ENCODE measurements at regions not wholly inside any gene's neighbourhood (a gene's known extent, or its start where the extent isn't known, plus 50 kb on each side); places are given as distances from the start of the nearest gene placed in this dataset.

DNA sequence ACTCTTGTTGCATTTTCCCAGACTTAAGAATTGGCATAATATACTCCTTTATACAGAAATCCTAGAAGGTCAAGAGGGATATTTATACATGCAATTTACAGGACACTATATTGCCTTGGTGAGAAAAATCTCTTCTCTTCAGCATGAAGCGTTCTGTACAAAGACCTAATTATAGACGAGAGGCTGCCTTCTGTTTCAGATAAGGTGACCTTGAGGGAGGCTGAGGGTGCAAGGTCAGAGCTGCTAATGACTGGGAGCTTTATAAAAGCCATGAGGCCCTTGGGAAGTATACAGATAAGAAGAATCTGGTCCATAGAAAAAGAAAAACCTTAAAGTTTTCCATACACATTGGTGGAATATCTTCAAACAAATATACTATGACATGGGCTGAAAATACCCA, 156.3 kb upstream of the SOX9 start:
- no peak for DNase-seq (ENCODE audit: low spot score)

DNA sequence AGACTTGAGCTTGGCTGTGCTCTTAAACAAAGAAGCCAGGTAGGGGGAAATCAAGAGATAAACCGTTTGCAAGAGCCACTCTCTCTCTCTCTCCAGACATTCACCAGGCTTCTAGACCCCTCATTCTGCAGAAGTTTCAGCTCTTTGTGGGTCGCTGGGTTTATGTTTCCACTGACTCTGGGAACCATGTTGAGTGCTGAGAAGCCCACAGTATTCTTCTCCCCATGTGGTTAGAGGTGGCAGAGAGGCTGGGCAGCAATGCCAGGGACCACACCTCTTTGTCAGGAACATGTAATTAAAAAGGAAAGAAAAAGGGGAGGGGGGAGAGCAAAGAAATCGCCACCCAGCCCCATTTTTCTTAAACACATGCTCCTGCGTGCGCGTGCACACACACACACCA, 154.8 kb upstream of the SOX9 start:
- DNase-seq (ENCODE audit: low spot score) = no peak

DNA sequence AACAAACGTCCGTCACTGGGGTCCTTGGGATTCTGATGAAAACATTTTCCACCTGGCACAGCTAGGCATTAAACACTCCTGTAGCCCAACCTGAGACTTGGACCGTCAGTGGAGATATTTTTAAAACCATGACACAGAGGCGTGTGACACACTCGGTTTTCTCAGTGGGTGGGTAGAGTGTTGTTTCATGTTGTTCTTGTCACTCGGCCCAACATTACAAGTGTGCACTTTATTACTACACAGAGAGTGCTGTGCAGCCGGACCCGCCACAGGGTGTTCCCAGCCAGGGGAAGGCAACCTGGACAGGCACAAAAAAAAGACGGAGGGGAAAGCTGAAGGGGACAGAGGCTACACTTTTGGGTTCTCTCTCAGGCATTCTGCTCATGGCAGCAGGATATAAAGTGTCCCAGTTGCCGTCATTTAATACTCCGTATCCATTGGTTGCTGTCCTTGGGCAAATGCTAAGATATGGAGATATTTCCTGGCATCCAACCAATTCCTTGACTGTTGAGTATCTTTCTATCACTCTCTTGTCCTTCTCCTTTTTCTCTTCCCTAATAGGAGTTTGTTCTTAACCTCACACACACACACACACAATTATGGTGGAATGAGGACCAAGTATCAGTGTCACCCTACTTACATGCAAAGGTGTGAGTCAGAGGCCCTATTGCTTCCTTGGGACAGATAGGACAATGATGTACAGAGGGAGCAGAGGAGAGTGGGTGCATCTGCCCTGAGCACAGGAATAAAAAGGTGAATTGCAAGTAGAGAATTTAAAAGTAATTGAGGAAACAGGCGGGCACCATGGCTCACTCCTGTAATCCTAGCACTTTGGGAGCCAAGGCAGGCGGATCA, 154.1 kb upstream of the SOX9 start:
- DNase-seq (ENCODE audit: low spot score) = no peak

DNA sequence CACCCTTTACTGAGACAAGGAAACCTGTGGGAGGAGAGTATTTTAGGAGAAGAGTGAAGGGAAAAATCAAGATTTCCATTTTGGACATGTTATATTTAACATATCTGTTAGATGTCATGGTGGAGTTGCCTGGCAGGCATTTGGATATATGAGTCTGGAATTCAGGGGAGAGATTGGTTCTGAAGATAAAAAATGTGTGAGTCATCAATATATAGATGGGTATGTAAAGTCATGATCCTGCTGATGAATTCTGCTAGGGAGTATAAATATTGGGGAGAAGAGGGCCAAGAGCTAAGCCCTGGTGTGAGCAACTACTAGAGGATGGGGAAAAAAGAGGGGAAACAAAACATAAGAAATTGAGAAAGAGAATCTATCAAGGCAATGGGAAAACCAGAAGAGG, 151.3 kb upstream of the SOX9 start:
- DNase-seq (ENCODE audit: low spot score) = no peak

DNA sequence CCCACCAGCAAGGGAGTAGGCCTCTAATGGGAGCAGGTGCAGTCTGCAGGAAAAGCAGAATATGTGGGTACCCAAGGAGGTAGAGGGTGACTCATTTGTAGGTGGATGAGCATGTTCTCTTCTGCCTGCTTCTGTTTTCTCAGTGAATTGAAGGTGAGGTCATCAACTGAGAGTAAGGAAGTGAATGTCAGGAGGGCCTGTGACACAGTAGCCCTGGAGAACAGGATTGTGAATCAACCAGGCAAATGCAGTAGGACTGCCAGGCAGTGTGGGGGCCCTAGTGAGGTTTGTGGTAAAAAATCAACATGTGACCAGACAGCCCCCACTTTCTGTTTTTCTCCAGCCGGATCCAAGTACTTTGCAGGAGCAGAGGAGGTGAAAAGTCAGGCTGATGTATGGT, 150.5 kb upstream of the SOX9 start:
- DNase-seq (ENCODE audit: low spot score) = no peak

DNA sequence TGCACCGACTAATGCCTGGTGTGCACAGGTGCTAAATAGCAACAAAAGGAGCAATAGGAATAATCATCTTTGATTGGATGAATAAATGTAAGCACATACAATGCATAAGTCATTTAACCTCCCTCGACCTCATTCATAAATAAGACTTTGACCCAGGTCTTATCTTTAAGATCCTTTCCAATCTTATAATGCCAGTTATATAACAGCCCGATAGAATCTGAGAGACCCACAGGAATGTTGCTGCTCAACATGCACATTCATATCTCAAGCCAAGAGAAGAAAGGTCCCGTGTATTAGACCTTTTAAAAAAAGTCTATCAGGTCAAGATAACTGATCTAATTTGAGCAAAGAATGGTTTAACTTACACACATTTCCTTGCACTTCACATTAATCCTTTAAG, 146.8 kb upstream of the SOX9 start:
- DNase-seq (ENCODE audit: low spot score) = no peak

DNA sequence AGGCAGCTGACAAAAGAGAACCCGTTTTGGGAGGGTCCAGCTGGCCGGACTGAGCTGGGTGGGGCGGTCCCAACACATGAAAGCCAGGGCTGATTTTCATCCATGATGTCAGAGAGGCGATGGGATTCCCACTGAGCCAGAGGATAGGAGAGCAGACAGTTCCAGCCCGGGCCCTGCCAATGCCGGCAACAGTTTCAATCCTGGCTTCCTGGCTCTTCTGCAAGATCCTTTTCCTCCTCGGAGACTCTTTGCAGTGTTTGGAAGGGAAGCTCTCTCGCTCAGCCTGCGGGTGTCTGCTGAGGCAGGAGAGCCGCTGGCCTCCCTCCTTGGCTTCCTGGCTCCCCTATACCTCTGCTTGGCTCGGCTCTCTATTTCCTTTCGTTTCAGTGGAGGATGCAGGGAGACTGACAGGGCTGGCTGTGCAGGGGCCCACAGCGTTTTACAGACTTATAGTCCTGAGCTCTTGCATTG, 145.5 kb upstream of the SOX9 start:
- peak; percentile 53 for DNase-seq (ENCODE audit: low spot score)

DNA sequence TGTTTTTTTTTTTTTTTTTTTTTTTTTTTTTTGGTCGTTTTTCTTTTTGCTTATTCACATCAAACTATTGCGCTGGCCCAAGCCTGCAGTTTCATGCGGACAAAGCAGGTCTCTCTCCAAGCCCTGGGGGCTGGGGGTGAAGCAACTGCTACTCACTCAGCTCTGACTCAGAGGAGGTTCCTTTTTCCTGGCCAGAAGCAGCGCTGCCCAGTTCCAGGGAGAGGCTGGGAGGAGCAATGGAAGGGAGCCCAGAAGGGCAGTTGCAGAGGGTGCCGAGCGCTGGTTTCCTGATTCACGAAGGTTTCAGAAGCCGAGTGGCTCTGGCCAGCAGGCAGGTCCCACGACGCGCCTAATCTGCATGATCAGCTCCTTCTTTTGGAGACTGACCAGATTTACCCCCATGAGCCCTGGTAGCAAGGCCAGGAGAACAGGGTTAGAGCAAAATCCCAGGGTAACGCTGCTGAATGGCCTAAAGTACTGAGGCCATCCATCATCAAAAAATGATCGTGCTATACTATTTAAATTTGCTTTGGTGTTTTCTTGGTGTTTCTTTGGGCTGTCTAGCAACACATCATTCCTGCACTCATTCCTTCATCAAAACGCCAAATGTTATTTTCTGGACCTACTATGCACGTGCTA, 144.7 kb upstream of the SOX9 start:
- DNase-seq (ENCODE audit: low spot score) = peak; percentile 89

DNA sequence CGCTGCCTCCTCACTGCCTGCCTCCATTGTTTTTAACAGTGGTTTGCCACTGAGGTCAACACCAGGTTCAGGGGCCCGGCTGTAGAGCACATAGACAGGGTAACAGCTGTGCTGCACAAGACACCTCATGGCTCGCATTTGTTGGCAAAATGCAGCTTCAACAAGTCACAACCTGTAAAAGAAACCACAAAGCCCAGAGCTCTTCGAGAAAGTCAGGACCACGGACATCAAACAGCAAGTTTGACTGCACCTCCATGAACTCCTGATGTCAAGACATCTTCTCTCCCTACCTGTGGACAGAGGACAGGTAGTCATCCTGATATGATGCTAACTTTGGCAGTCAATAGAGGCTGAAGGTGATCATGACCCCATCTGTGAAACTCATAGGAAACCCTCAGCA, 142.4 kb upstream of the SOX9 start:
- no peak for DNase-seq (ENCODE audit: low spot score)

DNA sequence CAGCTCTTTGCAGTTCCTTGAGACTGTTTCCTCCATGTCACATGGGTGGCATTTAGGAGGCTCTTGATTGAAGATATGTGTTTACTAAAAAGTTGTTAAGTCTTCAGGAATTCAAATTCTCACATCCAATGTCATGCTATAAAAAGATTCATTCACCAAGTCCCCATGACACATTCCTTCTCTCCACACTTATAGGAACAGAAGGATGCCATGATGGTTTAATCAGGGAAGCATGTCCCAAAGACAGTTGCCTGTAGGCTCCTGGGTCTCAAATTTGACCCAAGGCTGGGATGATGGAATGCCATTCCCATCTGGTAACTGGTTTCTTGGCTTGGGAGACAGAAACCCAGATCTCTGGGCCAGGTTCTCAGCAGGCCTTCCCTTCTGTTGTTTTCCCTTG, 140.6 kb upstream of the SOX9 start:
- no peak for DNase-seq (ENCODE audit: low spot score)

DNA sequence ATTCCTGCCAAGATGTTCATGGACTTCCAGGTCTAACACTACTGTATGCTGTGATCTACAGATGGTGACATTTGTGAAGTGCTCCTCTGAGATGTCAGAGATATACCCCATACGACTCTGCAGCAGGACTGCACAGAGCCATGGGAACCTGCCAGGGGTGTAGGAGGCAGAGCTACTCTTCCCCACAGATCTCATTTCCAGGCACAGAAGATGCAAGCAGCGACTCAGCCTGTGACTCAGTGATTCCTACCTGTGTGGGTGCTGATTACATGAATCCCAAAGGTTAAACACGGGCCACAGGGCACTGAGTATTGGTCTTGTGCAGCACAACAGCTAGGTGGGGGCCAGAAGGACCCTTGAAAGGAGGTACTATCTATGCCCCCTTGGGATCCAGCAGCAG, 137.0 kb upstream of the SOX9 start:
- no peak for DNase-seq (ENCODE audit: low spot score)

DNA sequence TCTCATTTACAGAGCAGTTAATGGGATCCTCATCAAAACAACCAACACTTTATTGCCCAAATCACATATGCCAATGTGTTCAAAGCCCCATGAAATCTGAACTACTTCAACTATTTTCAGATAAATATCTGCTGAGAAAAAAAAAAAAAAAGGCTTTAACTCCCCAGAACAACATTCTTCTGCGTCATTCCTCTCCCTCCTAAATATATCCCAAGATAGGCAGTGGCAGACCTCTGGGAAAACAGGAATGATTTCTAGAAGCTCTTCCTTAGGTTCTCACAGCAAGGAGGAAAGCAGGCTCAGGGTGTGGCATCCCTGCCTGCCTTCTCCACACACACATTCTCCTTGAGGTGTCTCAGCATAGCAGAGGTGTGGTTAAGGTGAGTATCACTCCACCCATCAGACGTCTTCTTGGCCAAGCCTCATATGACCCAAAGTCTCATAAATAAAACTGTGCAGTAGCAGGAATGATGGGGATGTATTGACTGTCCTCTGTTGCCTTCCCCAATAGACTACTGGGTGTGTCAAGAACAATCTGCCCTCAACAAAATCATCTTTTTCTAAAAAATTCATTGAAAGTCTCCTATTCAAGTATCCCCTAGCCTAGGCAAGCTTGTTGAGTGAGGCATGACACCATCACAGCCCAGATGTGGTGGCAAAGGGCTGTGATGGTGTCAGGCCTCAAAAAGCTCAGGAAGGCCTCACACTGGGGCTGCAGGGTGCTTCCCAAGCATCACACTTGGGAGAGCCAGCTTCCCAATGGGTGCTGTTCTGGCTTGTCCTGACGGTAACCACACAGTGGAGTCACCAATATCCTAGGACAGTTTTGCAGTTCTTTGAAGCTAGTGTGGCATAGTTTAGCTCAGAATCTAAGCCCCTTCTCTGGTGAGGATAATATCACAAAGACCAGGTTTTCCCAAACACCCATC, 135.4 kb upstream of the SOX9 start:
- no peak for DNase-seq (ENCODE audit: low spot score)

DNA sequence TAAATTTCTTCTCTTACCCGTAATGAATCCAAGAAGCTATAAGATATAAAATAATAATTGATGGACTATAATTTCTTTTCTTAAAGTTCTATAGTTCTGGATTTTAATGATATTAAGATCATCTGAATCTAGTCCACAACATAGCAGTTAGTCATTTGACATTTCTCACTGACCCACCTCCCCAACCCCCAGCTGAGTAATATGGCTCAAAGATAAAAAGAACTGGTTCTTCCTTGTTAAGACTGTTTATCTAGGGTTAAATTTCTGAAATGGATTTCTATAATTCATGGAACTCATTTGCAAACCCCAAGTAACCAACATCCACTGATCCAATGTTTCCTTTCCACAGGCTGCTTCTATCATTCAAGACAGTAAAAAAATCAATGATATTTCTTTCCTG, 133.9 kb upstream of the SOX9 start:
- no peak for DNase-seq (ENCODE audit: low spot score)

DNA sequence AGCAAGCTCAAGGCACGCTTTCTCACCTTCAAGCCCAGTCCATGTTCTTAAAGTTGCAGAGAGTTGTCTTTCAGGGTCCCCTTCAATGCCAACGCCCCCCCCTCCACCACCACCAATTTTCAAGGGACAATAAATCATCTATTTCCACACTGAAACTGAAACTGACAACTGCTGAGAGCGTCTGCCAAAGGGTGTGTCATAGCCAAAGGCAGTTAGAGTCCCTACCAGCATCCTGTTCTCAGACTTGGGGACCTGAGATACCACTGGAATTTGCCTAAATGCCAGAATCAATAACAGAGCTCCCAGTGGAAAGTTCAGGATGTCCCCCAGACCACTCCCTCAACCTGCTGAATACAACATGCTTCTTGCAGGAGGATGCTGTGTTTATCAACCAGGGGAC, 133.2 kb upstream of the SOX9 start:
- DNase-seq (ENCODE audit: low spot score) = no peak

DNA sequence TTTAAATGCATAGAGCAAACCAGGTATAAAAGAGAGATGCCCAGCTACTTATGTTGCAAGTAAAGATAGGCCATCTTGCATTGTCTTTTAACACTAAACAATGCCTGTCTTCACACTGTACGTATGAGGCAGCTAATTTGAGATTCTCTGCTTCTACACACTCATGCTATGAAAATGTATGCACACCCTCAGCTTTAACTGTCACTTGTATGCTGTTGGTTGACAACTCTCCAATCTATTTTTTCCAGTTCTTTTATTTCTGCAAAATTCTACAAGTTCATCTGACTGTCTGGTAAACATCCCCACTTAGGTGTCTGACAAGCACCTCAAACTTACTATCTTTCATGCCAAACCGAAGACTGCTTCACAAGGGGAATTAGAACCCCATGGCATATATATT, 131.7 kb upstream of the SOX9 start:
- no peak for DNase-seq (ENCODE audit: low spot score)

DNA sequence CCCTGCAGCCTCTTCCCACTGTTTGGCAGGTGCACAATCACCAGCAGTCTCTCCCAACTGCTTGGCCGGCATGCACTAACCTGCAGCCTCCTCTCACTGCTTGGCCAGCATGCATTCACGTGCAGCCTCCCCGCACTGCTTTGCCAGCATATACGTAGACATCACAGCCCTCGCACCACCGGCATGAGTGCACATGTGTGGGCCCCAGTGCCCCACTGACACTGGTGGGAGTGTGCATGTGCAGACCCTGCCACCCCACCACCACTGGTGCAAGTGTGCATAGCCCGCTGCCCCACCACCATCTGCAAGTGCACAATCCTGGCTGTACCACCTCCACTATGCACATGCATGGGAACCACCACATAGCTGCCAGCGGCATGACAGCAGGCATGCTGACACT, 127.5 kb upstream of the SOX9 start:
- DNase-seq (ENCODE audit: low spot score) = no peak

DNA sequence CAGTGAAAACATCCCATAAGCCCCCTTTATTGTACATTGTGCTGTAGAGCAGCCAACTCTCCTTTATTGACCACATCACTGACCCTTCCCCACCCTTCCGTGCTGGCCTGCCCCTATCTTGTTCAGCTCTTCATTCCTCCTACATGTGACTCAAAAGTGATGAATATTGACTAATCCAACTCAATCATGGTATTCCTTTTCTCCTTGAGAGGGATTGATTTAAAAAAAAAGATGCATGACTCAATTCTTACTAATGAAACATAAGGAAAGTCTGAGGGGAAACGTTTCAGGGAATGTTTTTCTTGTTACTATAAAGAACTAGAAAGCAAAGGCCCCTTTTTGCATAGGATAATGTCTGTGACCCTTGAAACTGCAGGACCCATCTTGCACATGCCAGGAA, 125.2 kb upstream of the SOX9 start:
- DNase-seq (ENCODE audit: low spot score) = no peak

DNA sequence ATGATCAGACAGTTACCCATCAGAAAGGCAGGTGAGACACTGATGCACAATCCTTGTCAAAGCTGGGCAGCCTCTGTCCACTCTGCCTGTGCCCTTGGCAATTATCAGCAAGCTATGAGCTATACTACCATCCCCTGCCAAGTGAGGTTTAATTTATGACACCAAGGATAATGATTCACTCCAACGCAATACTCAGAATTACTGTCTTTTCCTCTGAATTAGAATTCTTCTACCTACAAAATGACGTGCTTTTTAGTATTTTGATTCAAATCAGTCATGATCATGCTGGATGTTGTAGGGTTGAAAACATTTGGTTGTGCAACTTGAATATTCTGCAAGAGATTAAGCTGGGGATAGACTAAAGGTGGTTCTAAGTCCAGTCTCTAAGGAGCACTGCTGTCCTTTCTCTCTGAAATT, 116.8 kb upstream of the SOX9 start:
- DNase-seq (ENCODE audit: low spot score) = no peak

DNA sequence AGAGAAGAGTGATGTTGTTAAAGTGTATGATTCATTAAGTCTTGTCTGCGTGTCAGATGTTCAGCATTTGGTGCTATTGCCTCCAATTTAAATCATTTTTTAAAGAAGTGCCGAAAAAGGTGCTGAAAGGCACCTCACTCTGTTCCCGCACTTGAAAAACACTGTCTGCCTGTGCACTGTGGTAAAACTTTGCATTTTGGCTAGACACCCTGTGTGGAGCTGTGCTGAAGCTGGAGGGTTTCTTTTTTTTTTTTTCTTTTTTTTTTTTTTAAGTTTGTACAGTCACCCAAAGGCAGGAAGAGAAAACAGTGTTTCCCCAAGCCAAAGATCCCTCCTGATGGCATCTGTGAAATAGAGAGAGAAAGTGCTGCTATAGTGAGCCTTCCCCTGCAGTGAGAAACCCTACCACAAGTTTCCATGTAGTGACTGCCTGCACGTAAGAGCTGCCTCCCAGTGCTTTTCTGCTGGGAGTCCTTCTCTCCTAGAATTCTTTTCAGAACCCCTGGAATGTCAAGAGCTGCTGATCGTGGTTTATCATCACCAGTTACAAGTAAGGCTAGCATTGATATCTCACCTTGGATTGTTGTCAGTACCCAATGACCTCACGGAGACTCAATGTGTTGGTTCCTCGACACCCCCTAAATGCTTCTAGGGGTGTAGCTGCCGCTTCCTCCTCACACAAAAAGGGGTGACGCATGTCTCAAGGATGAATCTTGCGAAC, 116.0 kb upstream of the SOX9 start:
- no peak for DNase-seq (ENCODE audit: low spot score)

DNA sequence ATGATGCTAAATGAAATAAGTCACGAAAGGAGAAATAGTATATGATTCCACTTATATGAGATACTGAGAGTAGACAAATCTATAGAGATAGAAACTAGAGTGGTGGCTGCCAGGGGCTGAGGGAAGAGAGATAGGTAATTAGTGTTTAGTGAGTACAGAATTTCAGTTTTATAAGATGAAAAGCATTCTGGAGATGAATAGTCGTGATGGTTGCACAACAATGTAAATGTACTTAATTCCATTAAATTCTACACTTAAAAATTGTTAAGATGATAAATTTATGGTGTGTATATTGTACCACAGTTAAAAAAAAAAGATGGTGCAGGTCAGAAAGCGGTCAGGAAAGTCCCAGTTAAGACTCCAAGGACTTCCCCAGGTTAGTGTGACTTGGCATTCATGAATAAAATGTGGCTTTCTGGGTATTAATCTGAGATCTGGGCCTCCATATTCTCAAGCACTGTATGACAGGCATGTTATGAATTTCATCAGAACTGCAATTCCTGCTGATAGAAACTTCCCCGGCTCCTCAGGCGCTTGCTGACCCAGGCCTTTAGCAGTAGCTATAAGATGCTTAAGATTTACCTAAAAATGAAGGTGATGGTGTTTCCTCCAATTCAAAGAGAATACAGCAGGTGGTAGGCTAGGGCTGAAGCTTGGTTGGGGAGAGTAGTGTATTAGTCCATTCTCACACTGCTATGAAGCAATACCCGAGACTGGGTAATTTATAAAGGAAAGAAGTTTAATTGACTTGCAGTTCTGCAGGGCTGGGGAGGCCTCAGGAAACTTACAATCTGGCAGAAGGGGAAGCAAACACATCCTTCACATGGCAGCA, 115.3 kb upstream of the SOX9 start:
- no peak for DNase-seq (ENCODE audit: low spot score)
